GM23338 (cell line): ENCODE measurements at regions not wholly inside any gene's neighbourhood (a gene's known extent, or its start where the extent isn't known, plus 50 kb on each side); places are given as distances from the start of the nearest gene placed in this dataset.

ENCODE experiments used
- ATAC-seq: fragments of 200-7000 bp; cut with Tn5 transposase; 3 replicates; pipeline ENCODE4 v1.9.1; 2020
- DNase-seq: peaks from one replicate; pipeline ENCODE4 v3.0.0-alpha.2; 2015; ENCODE audit warnings: low spot score
- H2AFZ ChIP-seq: fragments of 200-600 bp; sonication (generic); 2 replicates; pipeline ENCODE4 v1.8.0; 2016; ENCODE audit warnings: antibody characterized with exemption, mild to moderate bottlenecking, moderate library complexity
- H3F3A ChIP-seq: fragments of 200-600 bp; sonication (generic); replicated peaks from 2 replicates; pipeline ENCODE4 v1.8.0; 2017; ENCODE audit warnings: antibody characterized with exemption, mixed run types, low read depth
- H3K27ac ChIP-seq: fragments of 200-600 bp; sonication (generic); 2 replicates; pipeline ENCODE4 v1.6.1; 2016; ENCODE audit warnings: low read depth
- H3K27me3 ChIP-seq: fragments of 200-600 bp; sonication (generic); 2 replicates; pipeline ENCODE4 v1.8.0; 2016; ENCODE audit warnings: mild to moderate bottlenecking, mixed run types, moderate library complexity; ENCODE audit not compliant: insufficient read depth
- H3K36me3 ChIP-seq: fragments of 200-600 bp; sonication (generic); 2 replicates; pipeline ENCODE4 v1.8.0; 2016; ENCODE audit warnings: mild to moderate bottlenecking; ENCODE audit not compliant: insufficient read depth
- H3K4me1 ChIP-seq: fragments of 200-600 bp; sonication (generic); 2 replicates; pipeline ENCODE4 v1.8.0; 2016; ENCODE audit warnings: mild to moderate bottlenecking, moderate library complexity; ENCODE audit not compliant: insufficient read depth
- H3K4me2 ChIP-seq: fragments of 200-600 bp; sonication (generic); 2 replicates; pipeline ENCODE4 v1.7.1; 2017; ENCODE audit warnings: mixed run types
- H3K4me3 ChIP-seq: fragments of 200-600 bp; sonication (generic); 2 replicates; pipeline ENCODE4 v1.6.1; 2016; ENCODE audit warnings: mixed run types
- H3K79me2 ChIP-seq: fragments of 200-600 bp; sonication (generic); replicated peaks from 2 replicates; pipeline ENCODE4 v1.8.0; 2017; ENCODE audit warnings: mild to moderate bottlenecking; ENCODE audit not compliant: insufficient read depth
- H3K9me2 ChIP-seq: fragments of 200-600 bp; sonication (generic); 2 replicates; pipeline ENCODE4 v1.8.0; 2017; ENCODE audit not compliant: insufficient read depth
- H4K20me1 ChIP-seq: fragments of 200-600 bp; sonication (generic); replicated peaks from 2 replicates; pipeline ENCODE4 v1.8.0; 2017; ENCODE audit warnings: mild to moderate bottlenecking; ENCODE audit not compliant: insufficient read depth
- H3K27ac Mint-ChIP-seq: 2 replicates; pipeline ENCODE4 v1.8.0; 2020; ENCODE audit warnings: inconsistent platforms, mild to moderate bottlenecking, moderate library complexity, mixed read lengths
- H3K27me3 Mint-ChIP-seq: 3 replicates; pipeline ENCODE4 v1.8.0; 2022; ENCODE audit warnings: low read depth, mild to moderate bottlenecking, moderate library complexity, mixed read lengths, inconsistent platforms; ENCODE audit not compliant: insufficient read depth, poor library complexity
- H3K36me3 Mint-ChIP-seq: 3 replicates; pipeline ENCODE4 v1.8.0; 2021; ENCODE audit warnings: low read depth, mild to moderate bottlenecking, inconsistent platforms, moderate library complexity, mixed read lengths
- H3K4me1 Mint-ChIP-seq: 3 replicates; pipeline ENCODE4 v1.8.0; 2020; ENCODE audit warnings: mild to moderate bottlenecking, inconsistent platforms, mixed read lengths
- H3K4me3 Mint-ChIP-seq: 3 replicates; pipeline ENCODE4 v1.8.0; 2021; ENCODE audit warnings: moderate library complexity, mild to moderate bottlenecking, inconsistent platforms, mixed read lengths
- H3K9me3 Mint-ChIP-seq: 3 replicates; pipeline ENCODE4 v1.8.0; 2020; ENCODE audit warnings: moderate library complexity, mild to moderate bottlenecking, inconsistent platforms, mixed read lengths
- CREB1 ChIP-seq: fragments of 250-450 bp; sonication (Bioruptor Pico); IDR thresholded peaks from 2 replicates; pipeline ENCODE4 v1.5.0; 2020; ENCODE audit warnings: low read depth, mild to moderate bottlenecking, moderate library complexity
- EZH2 ChIP-seq: fragments of 200-600 bp; sonication (generic); IDR thresholded peaks from one replicate; pipeline ENCODE4 v1.8.0; 2017; ENCODE audit warnings: antibody characterized with exemption, mild to moderate bottlenecking, low read depth; ENCODE audit not compliant: unreplicated experiment
- EZH2phosphoT487 ChIP-seq: fragments of 200-600 bp; sonication (generic); IDR thresholded peaks from one replicate; pipeline ENCODE4 v1.8.1; 2018; ENCODE audit warnings: antibody characterized with exemption; ENCODE audit not compliant: unreplicated experiment
- JUNB ChIP-seq: IDR thresholded peaks from one replicate; pipeline ENCODE4 v1.6.1; 2016; ENCODE audit warnings: antibody characterized with exemption; ENCODE audit not compliant: unreplicated experiment
- NANOG ChIP-seq: IDR thresholded peaks from 2 replicates; pipeline ENCODE4 v1.6.1; 2016; ENCODE audit warnings: antibody characterized with exemption, borderline replicate concordance
- REST ChIP-seq: IDR thresholded peaks from one replicate; pipeline ENCODE4 v1.6.1; 2018; ENCODE audit warnings: antibody characterized with exemption; ENCODE audit not compliant: unreplicated experiment
- STAT1 ChIP-seq: IDR thresholded peaks from one replicate; pipeline ENCODE4 v1.6.1; 2016; ENCODE audit warnings: antibody characterized with exemption; ENCODE audit not compliant: unreplicated experiment
- ZNF114 ChIP-seq: fragments of 250-450 bp; sonication (Bioruptor Pico); IDR thresholded peaks from 2 replicates; pipeline ENCODE4 v1.5.0; 2020; ENCODE audit warnings: mild to moderate bottlenecking, moderate library complexity
- TF ChIP-seq, protein P1 (sequence below): IDR thresholded peaks from 2 replicates; pipeline ENCODE4 v1.6.1; 2016; ENCODE audit warnings: antibody characterized with exemption
- TF ChIP-seq, protein P2 (sequence below): fragments of 250-450 bp; sonication (Bioruptor Pico); IDR thresholded peaks from 2 replicates; pipeline ENCODE4 v1.5.0; 2020; ENCODE audit warnings: mild to moderate bottlenecking, moderate library complexity

DNA sequence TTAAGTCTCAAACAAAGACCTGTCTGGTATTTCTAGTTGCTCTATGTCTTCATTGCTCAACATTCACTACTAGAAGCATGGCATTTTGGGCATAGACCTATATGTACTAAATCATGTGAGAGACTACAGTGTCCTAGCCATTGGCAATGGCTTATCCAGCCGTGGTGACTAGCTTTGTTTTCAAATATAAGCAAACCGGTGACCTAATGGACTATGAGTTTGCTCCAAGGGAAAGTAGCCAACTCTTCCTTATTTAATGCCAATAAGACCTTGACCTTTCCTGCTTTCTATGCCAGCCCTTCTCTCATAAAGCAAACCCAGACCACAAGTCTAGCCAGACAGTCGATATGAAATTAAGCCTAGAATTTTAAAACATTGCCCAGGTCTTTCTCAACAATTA is 113.7 kb upstream of the CREB1 start:
- peaks cover 34% of the 10 kb centered on the region for H3K4me1 ChIP-seq
- no peak for DNase-seq
- H3K4me2 ChIP-seq: no peak overlapping the region
- H3K4me3 ChIP-seq: no peak overlapping the region
- no peaks in the 10 kb centered on the region for H3K36me3 ChIP-seq
- no peaks in the 10 kb centered on the region for H3K27me3 ChIP-seq
- H2AFZ ChIP-seq: no peak overlapping the region
- H3K27ac Mint-ChIP-seq: no peak overlapping the region
- no peaks in the 10 kb centered on the region for H3K27me3 Mint-ChIP-seq
- H4K20me1 ChIP-seq: no peaks in the 10 kb centered on the region
- ATAC-seq: no peak
- no peaks in the 10 kb centered on the region for H3F3A ChIP-seq
- H3K9me2 ChIP-seq: no peaks in the 10 kb centered on the region; the same call in 1 of the 2 replicates
- H3K9me3 Mint-ChIP-seq: no peaks in the 10 kb centered on the region
- no peaks in the 10 kb centered on the region for H3K79me2 ChIP-seq
- H3K4me1 Mint-ChIP-seq: peaks cover 35% of the 10 kb centered on the region
- no peak for TF ChIP-seq CREB1 (CRISPR knock-in tag)
- TF ChIP-seq, protein P1, sequence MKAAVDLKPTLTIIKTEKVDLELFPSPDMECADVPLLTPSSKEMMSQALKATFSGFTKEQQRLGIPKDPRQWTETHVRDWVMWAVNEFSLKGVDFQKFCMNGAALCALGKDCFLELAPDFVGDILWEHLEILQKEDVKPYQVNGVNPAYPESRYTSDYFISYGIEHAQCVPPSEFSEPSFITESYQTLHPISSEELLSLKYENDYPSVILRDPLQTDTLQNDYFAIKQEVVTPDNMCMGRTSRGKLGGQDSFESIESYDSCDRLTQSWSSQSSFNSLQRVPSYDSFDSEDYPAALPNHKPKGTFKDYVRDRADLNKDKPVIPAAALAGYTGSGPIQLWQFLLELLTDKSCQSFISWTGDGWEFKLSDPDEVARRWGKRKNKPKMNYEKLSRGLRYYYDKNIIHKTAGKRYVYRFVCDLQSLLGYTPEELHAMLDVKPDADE: no peak
- TF ChIP-seq ZNF114 (CRISPR knock-in tag): no peak
- TF ChIP-seq REST: no peak
- no peak for TF ChIP-seq EZH2phosphoT487
- no peak for TF ChIP-seq EZH2
- no peak for TF ChIP-seq JUNB
- TF ChIP-seq NANOG: no peak
- H3K27ac ChIP-seq: no peak overlapping the region
- no peak overlapping the region for H3K4me3 Mint-ChIP-seq
- no peaks in the 10 kb centered on the region for H3K36me3 Mint-ChIP-seq

- no peaks in the 10 kb centered on the region for H4K20me1 ChIP-seq
- 0 out of 2 replicates have a peak overlapping the region, but pooled peaks have one; percentile 16 for H3K27ac Mint-ChIP-seq
- H3K4me3 ChIP-seq: no peak overlapping the region
- H3K27me3 Mint-ChIP-seq: no peaks in the 10 kb centered on the region
- ATAC-seq (no peak), DNase-seq (no peak)
- no peaks in the 10 kb centered on the region for H3K36me3 ChIP-seq
- H3K4me3 Mint-ChIP-seq: no peak overlapping the region
- no peaks in the 10 kb centered on the region for H3K9me3 Mint-ChIP-seq
- peaks cover 37% of the 10 kb centered on the region for H3K4me1 ChIP-seq
- H3K36me3 Mint-ChIP-seq: no peaks in the 10 kb centered on the region
- H3K27ac ChIP-seq: no peak overlapping the region
- 0 out of 2 replicates have a peak overlapping the region, but pooled peaks have one; percentile 16 for H3K4me2 ChIP-seq
- no peak overlapping the region for H2AFZ ChIP-seq
- no peaks in the 10 kb centered on the region for H3F3A ChIP-seq
- peaks cover 39% of the 10 kb centered on the region for H3K4me1 Mint-ChIP-seq
- no peaks in the 10 kb centered on the region; the same call in 1 of the 2 replicates for H3K9me2 ChIP-seq
- no peaks in the 10 kb centered on the region for H3K79me2 ChIP-seq
- no peaks in the 10 kb centered on the region for H3K27me3 ChIP-seq
- TF ChIP-seq, protein P2, sequence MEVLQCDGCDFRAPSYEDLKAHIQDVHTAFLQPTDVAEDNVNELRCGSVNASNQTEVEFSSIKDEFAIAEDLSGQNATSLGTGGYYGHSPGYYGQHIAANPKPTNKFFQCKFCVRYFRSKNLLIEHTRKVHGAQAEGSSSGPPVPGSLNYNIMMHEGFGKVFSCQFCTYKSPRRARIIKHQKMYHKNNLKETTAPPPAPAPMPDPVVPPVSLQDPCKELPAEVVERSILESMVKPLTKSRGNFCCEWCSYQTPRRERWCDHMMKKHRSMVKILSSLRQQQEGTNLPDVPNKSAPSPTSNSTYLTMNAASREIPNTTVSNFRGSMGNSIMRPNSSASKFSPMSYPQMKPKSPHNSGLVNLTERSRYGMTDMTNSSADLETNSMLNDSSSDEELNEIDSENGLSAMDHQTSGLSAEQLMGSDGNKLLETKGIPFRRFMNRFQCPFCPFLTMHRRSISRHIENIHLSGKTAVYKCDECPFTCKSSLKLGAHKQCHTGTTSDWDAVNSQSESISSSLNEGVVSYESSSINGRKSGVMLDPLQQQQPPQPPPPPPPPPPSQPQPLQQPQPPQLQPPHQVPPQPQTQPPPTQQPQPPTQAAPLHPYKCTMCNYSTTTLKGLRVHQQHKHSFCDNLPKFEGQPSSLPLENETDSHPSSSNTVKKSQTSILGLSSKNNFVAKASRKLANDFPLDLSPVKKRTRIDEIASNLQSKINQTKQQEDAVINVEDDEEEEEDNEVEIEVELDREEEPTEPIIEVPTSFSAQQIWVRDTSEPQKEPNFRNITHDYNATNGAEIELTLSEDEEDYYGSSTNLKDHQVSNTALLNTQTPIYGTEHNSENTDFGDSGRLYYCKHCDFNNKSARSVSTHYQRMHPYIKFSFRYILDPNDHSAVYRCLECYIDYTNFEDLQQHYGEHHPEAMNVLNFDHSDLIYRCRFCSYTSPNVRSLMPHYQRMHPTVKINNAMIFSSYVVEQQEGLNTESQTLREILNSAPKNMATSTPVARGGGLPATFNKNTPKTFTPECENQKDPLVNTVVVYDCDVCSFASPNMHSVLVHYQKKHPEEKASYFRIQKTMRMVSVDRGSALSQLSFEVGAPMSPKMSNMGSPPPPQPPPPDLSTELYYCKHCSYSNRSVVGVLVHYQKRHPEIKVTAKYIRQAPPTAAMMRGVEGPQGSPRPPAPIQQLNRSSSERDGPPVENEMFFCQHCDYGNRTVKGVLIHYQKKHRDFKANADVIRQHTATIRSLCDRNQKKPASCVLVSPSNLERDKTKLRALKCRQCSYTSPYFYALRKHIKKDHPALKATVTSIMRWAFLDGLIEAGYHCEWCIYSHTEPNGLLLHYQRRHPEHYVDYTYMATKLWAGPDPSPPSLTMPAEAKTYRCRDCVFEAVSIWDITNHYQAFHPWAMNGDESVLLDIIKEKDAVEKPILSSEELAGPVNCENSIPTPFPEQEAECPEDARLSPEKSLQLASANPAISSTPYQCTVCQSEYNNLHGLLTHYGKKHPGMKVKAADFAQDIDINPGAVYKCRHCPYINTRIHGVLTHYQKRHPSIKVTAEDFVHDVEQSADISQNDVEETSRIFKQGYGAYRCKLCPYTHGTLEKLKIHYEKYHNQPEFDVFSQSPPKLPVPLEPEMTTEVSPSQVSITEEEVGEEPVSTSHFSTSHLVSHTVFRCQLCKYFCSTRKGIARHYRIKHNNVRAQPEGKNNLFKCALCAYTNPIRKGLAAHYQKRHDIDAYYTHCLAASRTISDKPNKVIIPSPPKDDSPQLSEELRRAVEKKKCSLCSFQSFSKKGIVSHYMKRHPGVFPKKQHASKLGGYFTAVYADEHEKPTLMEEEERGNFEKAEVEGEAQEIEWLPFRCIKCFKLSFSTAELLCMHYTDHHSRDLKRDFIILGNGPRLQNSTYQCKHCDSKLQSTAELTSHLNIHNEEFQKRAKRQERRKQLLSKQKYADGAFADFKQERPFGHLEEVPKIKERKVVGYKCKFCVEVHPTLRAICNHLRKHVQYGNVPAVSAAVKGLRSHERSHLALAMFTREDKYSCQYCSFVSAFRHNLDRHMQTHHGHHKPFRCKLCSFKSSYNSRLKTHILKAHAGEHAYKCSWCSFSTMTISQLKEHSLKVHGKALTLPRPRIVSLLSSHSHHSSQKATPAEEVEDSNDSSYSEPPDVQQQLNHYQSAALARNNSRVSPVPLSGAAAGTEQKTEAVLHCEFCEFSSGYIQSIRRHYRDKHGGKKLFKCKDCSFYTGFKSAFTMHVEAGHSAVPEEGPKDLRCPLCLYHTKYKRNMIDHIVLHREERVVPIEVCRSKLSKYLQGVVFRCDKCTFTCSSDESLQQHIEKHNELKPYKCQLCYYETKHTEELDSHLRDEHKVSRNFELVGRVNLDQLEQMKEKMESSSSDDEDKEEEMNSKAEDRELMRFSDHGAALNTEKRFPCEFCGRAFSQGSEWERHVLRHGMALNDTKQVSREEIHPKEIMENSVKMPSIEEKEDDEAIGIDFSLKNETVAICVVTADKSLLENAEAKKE (CRISPR knock-in tag): no peak
- no peak for TF ChIP-seq STAT1
Observed at GRCh38 chr2:207416900-207417299, 112.9 kb upstream of the CREB1 start.
